NCI-H128 (cell line): ENCODE measurements at regions not wholly inside any gene's neighbourhood (a gene's known extent, or its start where the extent isn't known, plus 50 kb on each side); places are given as distances from the start of the nearest gene placed in this dataset.
A peak's percentile ranks its signal among the peaks of the same experiment; 100 is the strongest.

Experiments used
- DNase-seq: peaks from one replicate; lab custom pipeline; 2025; ENCODE audit not compliant: unreplicated experiment; lab: John Stamatoyannopoulos, UW

DNA sequence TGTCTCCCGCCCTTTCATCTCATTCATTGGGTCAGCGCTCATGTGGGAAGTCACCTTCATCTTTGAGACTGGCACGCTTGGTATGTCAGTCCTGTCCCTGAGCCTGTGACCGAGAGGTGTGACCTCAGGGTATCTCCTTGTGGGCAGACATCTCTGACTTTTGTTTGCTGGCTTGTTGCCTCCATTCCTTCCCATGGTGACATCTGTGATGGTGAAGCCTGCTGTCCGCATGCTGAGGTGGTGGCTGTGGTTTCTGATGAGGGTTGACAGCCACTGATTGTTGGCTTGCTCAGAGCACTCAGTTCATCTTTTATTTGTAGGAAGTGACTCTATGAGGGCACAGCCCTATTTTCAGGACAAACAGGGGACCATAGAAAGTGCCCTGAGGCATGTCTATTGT is 139.2 kb downstream of the SLC4A3 start:
- no peak for DNase-seq

DNA sequence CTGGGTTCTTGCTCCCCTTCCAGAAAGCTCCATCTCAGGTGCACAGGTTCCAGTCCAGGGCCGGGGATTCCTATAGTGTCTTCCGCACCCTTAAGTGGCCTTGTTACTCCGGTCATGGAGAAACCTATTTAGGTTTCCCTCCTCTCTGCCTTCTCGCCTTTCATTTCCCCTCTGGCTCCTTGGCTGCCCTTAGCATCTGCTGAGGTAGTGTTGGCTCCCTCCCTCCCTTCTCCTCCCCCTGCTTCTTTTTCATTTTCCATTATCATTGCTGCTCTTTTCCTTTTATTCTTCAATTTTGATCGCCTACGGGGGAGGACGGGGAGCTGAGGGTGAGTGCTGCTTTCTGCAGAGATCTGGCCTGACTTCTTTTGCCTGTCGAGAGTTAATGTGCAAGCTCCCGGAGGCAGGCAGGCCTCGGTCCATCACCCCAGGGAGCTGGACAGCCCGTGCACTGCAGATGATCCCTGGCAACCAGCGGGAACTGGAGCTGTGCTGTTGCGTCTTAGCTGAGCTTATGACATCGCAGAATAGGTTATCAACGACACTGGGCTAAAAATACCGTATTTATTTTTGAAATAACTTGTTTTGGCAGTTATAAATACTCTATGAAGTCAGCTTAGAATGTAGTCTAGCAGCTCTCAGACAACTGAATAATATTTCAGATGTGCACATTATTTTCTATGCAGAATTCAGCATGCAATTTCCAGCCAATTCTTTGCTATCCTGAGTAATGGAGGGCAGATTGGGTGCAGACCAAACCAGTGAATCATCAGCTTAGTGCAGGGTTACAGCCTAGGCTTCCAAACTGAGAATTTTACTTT is 141.9 kb downstream of the SLC4A3 start:
- no peak for DNase-seq

DNA sequence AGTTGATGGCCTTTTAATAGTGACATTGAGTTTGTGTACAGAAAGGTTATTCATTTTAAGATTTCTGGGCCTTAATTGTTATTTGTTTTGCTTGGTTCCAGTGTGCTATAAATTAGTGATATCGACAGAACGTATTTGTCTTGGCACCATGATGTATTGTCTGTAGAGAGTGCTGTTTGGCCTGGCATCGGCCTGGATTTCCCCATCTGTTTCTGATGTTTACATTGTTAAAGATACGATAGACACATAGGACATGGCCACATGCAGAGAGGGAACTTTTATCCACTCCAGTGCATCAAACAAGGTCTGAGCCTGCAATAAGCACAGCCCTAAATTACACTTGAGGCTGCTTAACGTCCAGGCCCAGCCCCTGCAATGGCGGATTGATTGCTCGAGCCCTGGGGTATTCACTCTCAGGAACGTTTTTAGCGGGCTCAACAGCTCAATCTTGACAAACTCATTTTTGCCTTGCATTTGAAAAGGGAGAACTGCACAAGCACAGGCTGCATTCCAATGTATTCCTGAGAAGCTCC is 144.7 kb downstream of the SLC4A3 start:
- DNase-seq: peak; percentile 82

DNA sequence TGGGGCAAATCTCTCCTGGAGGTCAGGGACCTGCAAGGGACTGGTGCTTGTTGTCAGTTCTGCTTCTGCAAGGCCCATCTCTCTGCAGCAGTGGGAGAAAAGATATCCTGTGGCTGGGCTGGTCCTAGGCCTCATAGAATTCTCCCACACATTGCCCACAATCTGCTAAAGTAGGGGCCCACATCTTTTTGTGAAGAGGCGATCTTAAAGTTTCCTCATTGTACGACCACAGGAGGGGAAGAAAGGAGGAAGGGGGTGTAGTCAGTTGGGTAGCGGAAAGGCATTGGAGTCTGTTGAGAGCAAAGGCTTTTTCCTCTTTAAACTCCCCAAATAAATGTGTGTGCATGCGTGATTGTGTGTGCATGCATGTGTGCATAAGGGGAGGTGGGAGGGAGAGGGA is 145.3 kb downstream of the SLC4A3 start:
- DNase-seq: no peak

DNA sequence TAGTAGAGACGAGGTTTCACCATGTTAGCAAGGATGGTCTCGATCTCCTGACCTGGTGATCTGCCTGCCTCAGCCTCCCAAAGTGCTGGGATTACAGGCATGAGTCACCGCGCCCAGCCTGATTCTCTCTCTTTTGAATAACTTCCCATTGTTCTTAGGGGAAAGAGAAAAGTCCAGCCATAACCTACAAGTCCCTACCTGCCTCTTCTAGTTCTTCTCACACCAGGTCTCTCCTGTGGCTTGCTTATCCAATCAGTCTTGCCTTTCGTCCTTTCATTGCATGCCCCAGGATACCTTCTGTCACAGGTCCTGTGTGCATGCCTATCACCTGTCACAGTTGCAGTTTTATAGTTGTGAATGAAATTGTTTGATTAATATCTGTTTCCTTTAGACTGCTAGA is 148.1 kb downstream of the SLC4A3 start:
- no peak for DNase-seq

DNA sequence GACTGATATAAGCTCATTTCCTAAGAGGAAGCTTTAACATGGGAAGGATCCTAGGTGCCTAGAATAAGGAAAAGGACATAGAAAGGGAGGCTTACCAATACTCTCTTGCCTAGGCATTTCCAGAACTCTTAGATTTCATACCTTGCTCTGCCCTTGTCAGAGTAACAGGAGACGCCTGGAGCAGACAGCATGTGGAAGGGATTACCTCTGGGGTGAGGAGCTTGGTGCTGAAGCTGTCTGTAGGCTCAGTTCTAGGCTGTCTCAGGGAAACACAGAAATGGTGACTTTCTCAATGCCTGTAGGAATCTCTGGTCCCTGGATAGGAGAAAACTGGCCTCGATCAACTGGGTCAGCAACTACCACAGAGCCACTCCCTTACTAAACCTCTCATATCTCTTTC is 150.0 kb downstream of the SLC4A3 start:
- no peak for DNase-seq

DNA sequence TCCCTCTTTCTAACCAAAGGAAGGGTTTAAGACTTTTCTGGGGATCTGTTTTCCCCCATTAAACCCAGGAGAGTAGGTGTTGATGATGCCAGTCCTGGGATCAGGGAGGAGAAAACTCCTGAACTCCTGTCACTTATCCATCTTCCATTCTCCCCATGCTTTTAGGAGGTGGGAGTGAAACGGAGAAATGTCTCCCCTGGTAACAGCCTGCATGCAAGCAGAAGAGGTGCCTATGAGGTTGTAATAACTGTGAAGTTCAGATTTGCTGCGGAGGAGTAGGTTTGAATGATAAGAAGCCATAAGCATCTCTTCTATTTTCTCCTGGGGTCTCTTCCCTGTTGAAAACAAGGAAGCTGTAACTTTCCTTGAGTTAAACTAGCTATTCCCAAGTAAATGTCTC is 150.8 kb downstream of the SLC4A3 start:
- no peak for DNase-seq

DNA sequence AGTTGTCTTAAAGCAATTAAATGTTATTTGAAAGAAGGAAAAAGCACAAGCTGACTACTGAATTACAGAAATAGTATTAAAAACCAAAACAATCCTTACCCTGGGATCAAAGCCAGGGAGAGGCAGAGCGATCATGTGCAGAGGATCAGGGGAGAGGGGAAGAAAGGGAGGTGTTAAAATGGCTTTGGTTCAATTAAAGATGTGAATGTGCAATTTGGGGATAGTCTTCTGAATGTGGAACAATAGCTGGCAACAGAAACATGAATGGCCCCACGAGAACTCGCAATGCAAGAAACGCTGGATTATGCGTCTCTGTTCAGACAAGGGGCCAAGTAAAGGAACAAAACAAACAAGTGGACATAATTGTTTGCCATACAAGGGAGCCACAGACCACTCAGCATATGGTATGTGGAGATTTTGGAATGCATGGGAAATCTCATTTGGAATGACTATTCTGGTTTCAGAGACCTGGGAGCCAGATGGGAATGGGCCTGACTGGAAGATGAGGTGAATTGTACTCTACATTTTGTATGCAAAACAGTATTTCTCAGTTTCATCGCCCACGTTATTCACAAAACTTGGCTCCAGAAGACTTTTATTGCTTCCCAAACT is 155.4 kb downstream of the SLC4A3 start:
- no peak for DNase-seq

DNA sequence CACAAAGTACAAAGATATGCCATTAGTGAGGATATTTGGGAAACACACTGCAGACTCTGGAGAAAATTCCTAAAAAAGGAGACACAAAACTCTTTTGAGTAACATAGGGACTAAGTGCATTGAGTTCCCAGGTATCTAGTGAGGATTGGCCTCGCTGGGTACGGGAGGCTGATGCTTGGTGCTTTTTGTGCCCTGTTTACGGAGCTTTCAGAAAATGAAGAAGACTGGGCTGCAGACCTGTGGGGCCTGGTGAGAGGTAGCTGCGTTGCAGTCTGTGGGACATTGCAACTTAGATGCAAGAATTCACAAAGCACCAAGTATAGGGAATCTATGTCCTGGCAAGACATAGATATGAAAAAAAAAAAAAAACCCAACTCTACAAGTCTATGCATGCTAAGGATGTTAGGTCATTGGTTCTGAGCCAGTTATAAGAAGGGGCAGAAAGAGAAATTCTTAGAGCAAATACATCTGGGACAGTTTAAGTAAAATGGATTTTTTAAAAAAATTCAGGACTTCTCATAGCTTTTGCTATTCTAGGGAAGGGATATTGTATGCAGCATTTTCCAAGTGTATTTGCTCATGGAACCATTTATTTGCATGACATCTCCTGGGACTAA is 156.0 kb downstream of the SLC4A3 start:
- DNase-seq: no peak

DNA sequence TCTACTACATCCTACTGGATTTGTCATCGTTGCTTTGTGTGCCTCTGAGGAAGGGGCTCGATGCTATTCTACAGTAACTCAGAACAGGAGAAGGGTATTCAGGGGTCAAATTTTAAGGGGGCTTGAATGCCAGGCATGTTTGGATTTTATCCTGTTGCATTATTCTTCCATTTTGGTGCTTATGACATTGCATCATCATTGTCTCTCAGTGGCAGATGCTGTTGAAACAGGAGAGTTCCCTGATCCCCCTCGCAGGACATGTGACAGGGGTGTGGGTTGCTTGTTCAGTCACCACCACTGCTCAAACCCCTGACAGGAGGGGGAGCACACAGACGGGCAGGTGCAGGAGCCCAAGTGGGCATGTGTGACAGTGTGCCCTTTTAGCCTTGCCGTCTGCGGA is 156.7 kb downstream of the SLC4A3 start:
- DNase-seq: no peak

DNA sequence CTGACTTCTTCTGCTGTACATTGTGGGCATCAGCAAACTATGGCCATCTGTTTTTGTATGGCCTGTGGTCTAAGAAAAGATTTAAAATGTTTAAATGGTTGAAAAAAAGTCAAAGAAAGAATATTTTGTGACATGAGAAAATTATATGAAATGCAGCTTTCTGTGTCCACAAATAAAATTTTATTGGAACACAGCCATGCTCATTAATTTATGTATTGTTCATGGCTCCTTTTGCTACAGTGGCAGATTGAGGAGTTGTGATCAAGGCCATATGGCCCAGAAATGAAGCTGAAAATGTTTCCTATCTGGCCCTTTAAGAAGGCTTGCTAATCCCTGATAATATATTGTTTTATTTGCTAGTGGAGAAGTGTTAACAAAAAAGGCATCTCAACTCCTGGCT is 162.0 kb downstream of the SLC4A3 start:
- no peak for DNase-seq

DNA sequence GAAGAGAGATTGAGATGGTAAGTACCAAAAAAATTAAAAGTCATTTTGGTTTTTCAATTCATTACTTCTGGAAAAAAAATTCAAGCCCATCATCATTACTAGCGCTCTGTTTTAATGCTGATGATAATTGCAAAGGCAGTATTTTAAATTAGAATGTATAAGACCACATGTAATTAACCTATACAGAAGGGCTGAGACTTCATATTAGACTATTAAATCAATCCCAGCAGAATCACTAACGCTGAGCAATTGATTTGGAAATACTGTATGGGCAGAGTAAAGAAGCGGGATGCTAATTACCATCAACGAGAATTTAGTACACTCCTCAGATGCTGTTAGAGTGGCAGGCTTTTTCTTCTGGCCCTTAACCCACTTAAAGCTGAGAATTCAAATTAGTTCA is 165.0 kb downstream of the SLC4A3 start:
- no peak for DNase-seq

DNA sequence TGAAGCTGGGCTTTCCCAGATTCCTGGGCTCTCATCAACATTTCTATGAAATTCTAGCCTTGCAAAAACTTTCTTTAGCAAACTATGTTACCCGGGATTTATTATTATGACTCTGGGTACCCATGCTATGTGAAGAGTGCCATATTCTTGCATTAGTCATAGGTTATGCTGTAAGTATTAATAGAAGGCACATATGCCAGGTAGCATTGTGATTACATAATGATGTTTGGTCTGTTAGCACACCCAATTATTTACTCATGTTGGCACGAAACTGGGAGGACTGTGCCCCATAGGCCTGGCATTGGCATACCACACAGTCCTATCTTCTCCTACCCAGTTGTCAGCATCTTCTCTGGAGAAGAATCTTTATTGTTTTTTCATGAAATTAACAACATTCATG is 171.0 kb downstream of the SLC4A3 start:
- no peak for DNase-seq

DNA sequence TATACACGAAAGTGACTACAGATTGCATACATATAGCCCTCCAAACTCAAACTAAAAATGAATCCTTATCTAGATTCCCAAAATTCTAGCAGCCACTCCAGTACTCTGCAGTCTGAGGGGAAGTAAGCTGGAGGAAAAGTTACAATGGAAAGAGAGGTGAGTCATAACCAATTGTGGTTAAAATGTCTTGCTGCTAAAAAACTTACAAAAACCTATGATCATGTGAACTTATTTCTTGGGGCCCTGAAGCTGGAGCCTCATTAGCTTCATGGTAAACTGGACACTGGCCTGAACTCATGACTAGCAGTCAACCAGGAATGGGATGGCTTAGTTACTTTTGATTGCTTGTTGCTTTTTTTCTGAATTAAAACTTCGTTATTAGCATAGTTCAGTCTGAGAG is 175.9 kb downstream of the SLC4A3 start:
- DNase-seq: no peak

DNA sequence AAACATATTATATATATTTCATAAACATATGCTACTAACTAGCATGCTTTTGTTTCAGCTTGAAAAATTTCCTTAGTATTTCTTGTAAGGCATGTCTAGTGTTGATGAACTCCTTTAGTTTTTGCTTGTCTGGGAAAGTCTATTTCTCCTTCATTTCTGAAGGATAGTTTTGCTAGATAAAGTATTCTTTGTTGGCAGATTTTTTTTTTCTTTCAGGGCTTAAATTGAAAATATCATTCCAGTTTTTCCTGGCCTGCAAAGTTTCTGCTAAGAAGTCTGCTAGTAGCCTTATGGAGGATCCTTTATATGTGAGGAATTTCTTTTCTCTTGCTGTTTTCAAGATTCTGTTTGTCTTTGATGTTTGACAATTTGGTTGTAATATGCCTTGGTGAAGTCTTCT is 183.5 kb downstream of the SLC4A3 start:
- no peak for DNase-seq

DNA sequence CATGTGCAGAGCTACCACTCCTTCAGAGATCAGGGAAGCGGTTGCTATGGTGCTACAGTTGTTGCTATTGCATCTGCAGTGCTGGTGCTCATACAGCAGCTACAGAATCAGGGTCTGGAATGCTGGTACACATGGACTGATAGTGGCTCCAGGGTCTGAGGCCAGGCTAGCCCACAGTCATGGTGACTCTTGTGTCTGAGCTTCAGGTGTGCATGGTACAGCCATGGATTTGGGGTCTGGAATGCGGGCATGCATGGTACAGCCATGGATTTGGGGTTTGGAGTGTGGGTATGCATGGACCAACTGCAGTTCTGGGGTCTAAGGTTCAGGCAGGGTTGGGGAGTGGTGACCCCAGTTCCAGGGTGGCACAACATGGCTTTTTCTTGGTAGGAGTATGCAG is 185.2 kb downstream of the SLC4A3 start:
- DNase-seq: no peak

DNA sequence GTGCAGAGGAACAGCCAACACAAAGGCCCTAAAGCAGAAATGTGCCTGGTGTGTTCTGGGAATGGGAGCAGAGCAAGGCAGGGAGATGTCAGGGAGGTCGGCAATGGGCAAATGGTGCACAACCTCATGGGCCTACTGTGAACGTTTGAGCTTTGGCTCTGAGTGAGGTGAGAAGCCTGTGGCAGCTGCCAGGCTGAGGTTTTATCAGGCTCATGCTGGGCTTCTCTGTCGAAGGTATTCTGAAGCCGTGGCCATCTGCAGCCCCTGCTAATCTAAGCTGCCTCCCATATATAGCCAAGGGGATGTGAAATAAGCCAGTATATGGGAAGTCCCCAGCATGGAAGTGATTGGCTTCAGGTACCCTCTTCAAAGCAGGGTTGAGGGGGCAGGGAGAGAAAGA is 193.3 kb downstream of the SLC4A3 start:
- DNase-seq: no peak

DNA sequence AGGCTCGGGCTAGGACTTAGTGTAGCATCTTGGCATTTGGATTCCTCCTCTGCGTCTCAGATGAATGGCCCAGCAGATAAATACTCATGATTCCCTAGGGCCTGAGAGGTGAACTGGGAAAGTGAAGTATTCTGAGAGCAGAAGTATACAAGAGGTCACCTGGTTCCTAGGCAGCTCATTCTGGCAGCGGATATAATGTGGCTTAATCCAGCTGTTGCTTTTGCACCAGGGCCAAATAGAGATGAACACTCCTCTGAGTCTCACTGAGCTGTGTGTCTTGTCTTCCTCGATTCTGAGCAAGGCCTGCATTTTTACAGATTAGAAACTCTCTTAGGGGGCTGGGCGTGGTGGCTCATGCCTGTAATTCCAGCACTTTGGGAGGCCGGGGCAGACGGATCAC is 196.1 kb downstream of the SLC4A3 start:
- no peak for DNase-seq

DNA sequence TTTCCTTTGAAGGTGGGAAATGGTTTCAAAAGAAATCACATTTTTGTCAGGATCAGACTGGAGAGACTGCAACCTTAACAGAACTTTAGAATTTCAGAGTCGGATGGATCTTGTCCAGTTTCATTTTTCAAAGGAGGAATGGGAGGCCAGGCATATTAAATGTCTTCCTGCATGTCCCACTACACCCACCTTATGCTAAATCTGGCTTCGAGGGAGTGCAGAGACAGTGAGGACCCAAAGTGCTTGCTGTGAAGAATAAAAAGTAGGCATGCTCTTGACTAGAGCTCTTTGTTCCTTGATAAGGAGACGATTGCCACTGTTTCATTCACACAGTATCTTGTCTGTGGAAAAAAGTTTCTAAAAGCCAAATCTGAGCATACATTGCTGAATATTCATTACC is 197.6 kb downstream of the SLC4A3 start:
- no peak for DNase-seq

DNA sequence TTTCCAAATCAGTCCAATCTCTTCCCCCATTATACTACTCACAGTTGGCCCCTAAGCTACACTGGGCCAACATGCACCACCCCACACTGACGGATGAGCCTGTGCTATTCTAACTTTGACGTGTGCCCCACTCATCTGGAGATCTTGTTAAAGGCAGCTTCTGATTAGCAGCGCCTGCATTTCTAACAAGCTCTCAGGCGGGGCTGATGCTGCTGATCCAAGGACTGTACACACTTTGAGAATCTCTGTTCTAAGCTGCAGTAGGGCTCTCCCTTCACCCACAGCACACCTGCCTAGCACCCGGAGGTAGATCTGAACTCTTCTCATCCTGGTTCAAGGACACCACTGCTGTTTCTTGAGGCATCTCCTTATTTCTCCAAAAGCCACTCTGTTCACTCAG is 200.7 kb downstream of the SLC4A3 start:
- DNase-seq: no peak

DNA sequence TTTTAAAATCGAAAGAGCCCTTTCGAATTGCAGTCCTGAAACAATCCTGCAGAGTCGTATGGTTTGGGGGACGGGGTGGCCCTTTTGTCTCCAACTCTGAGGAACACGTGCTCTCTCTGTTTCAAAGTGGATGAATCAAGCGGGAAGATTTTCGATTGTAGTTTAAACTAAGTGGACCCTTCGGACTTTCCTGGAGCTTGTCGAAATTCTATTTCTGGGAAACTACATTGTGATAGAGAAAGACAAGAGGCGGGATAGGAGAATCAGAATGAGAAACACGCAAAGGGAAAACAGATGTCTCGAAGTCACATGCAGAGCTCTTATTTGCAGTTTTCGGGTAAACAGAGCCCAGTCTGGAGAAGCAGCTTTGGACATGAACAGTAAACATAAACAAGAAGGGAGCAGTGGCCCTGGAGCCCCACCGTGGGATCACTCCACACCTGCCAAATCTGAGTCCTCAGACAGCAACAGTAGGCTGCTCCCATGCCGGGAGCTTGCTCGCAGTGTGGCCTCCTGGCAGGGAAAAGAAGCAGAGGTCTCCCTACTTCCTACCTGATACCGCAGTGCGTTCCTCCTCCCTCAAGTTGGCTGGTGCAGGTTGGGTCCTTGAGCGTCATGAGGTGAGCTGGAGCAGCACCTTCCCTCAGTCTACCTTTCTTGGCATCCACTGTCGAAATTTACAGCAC is 202.4 kb downstream of the SLC4A3 start:
- DNase-seq: no peak

DNA sequence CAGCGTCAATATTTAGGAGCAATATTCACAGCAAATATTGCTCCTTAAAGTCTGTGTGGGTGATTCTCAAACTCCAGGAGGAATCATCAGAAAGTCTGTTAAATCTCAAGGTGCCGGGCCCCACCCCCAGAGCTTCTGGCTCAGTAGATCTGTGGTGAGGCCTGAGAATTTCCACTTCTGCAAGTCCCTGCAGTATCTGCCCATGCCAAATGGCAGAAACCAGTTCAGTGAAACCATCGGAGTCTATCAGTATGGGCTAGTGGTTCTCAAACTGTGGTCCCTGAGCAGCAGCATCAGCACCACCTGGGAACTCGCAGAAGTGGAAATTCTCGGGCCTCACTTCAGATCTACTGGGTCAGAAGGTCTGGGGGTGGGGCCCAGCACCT is 202.9 kb downstream of the SLC4A3 start:
- no peak for DNase-seq
